Small intestine (tissue), 7 donors: ENCODE measurements at regions not wholly inside any gene's neighbourhood (a gene's known extent, or its start where the extent isn't known, plus 50 kb on each side); places are given as distances from the start of the nearest gene placed in this dataset.
A peak's percentile ranks its signal among the peaks of the same experiment; 100 is the strongest.

ENCODE experiments used
- DNase-seq, 2 donors: peaks; one replicate each; pipeline versions ENCODE4 v3.0.0 to v3.0.0-alpha.2; 2013
- FAIRE-seq: peaks from 2 replicates; lab custom pipeline; 2012; peaks lifted over from hg19 to GRCh38; lab: Jason Lieb, UNC
- H3K27ac ChIP-seq, 3 donors: one replicate each; pipeline ENCODE4 v1.5.1; 2013; ENCODE audit warnings: low read length in 2 of 3, mild to moderate bottlenecking in 2 of 3, control low read depth in 1 of 3, inconsistent platforms in 1 of 3, low read depth in 1 of 3, moderate library complexity in 1 of 3
- H3K27me3 ChIP-seq, 3 donors: one replicate each; pipeline ENCODE4 v1.6.1; 2013; ENCODE audit warnings: low read length in 3 of 3, inconsistent platforms in 1 of 3; ENCODE audit not compliant: control insufficient read depth in 3 of 3, insufficient read depth in 3 of 3
- H3K36me3 ChIP-seq, 3 donors: one replicate each; pipeline ENCODE4 v1.6.1; 2013; ENCODE audit warnings: low read length in 3 of 3, inconsistent platforms in 1 of 3, low read depth in 1 of 3, mild to moderate bottlenecking in 1 of 3, moderate library complexity in 1 of 3; ENCODE audit not compliant: control insufficient read depth in 3 of 3, insufficient read depth in 2 of 3
- H3K4me1 ChIP-seq, 3 donors: one replicate each; pipeline ENCODE4 v1.6.1; 2013; ENCODE audit warnings: low read length in 2 of 3, inconsistent platforms in 1 of 3, low read depth in 1 of 3, mild to moderate bottlenecking in 1 of 3, moderate library complexity in 1 of 3; ENCODE audit not compliant: control insufficient read depth in 3 of 3, insufficient read depth in 2 of 3
- H3K4me3 ChIP-seq, 3 donors: one replicate each; pipeline ENCODE4 v1.5.1; 2013; ENCODE audit warnings: low read length in 3 of 3, control low read depth in 1 of 3, inconsistent platforms in 1 of 3, low read depth in 1 of 3, mild to moderate bottlenecking in 1 of 3, moderate library complexity in 1 of 3
- H3K9me3 ChIP-seq, 2 donors: one replicate each; pipeline ENCODE4 v1.6.1; 2013; ENCODE audit warnings: low read depth in 1 of 2, low read length in 1 of 2; ENCODE audit not compliant: control insufficient read depth in 2 of 2, insufficient read depth in 1 of 2
- WGBS, 3 donors: extraction: QIAGEN DNeasy Blood & Tissue Kit; methylation state at CpG; one replicate each; pipeline ENCODE4 v1.1.7; 2013; 5-methylcytosine and 5-hydroxymethylcytosine counted together
- donor health status: healthy with polysubstance abuse.
- donor health status: control.
- donor health status: control.
- donor health status: Bipolar disorder and iron deficiency.
- donor health status: healthy.

DNA sequence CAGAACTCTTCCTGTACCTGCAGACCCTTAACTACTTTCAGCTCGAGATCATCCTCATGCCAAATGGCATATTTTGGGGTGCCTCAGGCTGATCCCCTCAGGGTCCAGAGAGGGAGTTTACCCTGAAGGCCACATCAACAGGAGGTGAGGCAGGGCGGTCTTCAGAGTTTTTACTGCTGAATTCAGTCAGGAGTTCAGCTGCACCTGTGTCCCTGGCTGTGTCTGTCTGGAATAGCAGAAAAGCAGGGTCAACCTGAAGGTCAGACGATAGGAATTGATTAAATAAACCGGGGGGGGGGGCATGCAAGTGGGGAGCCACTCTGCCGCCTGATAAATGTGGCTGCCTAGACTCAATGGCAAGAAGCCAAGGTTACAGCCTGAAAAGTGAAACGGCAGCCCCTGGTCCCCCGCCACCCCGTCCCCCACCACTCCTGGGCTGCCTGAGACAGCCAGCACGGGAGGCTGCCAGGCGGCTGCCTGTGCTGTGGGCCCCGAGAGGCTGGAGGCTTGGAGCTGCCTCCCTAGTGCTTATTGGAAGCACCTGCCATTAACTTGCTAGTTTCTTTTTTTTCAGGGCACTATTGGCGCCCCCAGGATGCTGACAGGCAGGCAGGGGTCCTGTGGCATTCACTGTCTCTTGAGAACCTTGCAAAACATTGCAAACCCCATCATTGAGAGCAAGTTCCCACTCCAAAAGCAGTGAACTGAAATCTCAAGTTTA lies 182.7 kb upstream of the PPP1R26 start:
- WGBS, 3 donors, result 34 to 50% (median 37%) methylated on average over 7 to 12 of the region's 12 CpGs
- Histone ChIP-seq H3K4me1 (no peaks in the 10 kb centered on the region), H3K9me3 (no peaks in the 10 kb centered on the region), H3K4me3 (no peak overlapping the region), H3K27me3 (peaks cover 0 to 14% (median 0%) of the 10 kb centered on the region in 3 donors), H3K36me3 (no peaks in the 10 kb centered on the region), H3K27ac (no peak overlapping the region)
- no peak for DNase-seq
- no peak for FAIRE-seq

DNA sequence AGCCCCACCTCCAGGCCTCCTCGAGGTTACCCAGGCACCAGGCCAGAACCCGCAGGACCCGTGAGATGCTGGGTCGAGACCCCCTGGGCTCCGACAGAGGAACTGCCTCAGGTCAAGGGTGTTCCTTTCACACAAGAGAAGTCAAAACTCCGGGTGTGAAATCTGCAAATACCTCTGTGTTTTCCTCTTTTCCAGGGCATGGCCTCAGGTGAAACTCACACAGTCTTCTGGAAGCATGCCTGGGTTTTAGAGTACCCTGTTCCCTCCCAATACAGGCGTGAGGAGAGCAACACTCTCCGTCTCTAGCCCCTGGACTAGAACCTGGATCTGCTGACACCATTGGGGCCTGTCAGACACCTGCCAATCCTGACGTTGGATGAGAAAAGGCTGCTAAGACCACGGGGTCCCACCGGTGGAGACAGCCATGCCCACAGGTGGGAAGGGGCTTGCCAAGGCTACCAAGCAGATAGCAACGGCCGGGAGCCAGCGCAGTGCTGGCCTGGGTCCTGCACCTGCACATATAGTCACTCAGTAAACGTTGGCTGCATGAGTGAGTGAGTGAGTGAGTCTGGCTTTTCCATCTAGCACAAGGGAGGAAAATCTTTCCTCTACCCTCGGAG lies 182.0 kb upstream of the PPP1R26 start:
- Histone ChIP-seq H3K36me3 (no peaks in the 10 kb centered on the region), H3K4me1 (no peaks in the 10 kb centered on the region), H3K27ac (no peak overlapping the region), H3K4me3 (no peak overlapping the region), H3K27me3 (peaks cover 0 to 17% (median 0%) of the 10 kb centered on the region in 3 donors), H3K9me3 (no peaks in the 10 kb centered on the region)
- no peak for FAIRE-seq
- no peak for DNase-seq
- 55 to 62% (median 57%) methylated on average over 16 of the region's 16 CpGs for WGBS, 3 donors

DNA sequence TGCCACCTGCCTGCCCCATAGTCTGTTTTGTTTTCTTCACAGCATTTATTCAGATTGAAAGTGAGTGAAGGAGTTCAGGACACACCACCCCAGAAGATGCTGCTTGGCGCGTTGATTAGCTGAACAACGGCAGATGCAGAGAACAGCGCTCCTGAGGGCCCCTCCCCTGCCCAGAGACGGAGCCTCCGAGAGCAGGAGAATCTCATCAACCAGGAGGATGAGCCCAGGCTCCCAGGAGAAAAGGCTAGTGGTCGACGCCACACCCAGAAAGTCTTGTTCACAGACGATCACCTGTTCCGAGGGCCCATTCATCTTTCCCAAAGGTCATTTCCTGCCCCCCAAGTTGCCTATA lies 180.4 kb upstream of the PPP1R26 start:
- no peak overlapping the region for H3K27ac ChIP-seq
- H3K9me3 ChIP-seq, result no peaks in the 10 kb centered on the region
- no peaks in the 10 kb centered on the region for H3K36me3 ChIP-seq
- H3K4me1 ChIP-seq, result no peaks in the 10 kb centered on the region
- FAIRE-seq (no peak), DNase-seq (no peak)
- peaks cover 0 to 17% (median 0%) of the 10 kb centered on the region in 3 donors for H3K27me3 ChIP-seq
- 29 to 65% (median 52%) methylated on average over 9 to 10 of the region's 10 CpGs for WGBS, 3 donors
- no peak overlapping the region for H3K4me3 ChIP-seq

DNA sequence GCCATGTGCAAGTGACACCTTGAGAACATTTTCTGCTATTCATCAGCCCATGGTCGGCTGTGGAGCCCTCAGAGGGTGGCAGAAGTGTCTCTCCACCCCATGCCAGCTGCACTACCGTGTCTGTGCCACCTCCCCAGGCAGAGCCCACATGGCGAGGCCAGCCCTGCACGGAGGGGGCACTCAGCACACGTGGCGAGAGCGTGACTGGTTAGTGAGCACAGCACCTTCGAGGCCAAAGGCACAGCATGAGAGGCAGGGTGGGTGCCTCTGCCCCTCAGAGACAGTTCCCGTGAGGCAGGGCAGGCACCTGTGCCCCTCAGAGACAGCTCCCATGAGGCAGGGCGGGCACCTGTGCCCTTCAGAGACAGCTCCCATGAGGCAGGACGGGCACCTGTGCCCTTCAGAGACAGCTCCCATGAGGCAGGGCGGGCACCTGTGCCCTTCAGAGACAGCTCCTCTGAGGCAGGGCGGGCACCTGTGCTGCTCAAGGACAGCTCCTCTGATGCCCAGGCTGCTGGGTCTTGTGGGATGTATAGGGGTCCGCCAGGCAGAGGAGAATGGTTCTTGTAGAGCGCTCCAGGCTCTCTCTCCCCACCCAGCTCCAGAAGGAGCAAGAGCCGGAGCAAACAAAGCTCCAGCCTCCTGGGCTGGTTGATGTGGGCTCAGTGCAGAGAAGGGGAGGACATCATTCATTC lies 179.8 kb upstream of the PPP1R26 start:
- H3K36me3 ChIP-seq, result no peaks in the 10 kb centered on the region
- DNase-seq, result no peak
- no peak overlapping the region for H3K4me3 ChIP-seq
- no peaks in the 10 kb centered on the region for H3K4me1 ChIP-seq
- no peaks in the 10 kb centered on the region for H3K9me3 ChIP-seq
- peaks cover 0 to 17% (median 0%) of the 10 kb centered on the region in 3 donors for H3K27me3 ChIP-seq
- FAIRE-seq, result no peak
- H3K27ac ChIP-seq, result no peak overlapping the region
- WGBS, 3 donors, result 34 to 76% (median 48%) methylated on average over 16 of the region's 16 CpGs

DNA sequence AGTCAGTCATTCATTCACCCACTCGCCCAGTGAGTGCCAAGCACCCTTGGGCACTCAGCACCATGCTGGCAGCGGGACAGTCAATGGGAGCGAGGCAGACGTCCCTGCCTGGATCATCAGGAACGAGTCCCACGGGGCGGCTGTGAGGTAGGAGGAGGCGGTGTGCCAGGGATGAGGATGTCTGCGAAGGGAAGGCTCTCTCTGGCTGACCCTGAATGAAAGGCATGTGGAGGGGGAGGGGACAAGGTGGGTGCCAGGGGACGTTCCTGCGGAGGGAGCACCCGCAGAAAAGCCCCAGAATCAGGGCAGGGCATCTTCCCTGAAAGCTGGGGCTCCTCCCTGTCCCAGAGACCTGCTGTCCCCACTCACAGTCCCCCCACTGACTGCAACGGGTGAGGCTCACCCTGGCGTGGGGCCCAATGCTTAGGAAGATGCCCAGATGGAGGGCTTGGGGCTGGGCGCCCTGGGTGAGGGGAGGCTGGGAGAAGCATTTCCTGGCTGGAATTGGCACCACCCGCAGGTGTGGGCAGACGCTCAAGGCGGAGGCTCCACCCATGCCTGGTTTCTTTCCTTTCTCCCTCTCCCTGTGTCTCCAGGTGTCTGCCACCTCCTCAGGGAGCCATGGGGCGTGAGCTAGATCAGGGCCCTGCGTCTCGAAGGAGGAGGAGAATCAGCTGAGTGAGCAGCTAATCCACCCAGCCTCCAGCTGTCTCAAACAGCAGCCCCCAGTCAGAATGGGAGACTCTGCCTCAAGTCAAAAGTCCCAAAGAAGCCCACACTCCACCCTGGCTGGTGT lies 179.0 kb upstream of the PPP1R26 start:
- Histone ChIP-seq H3K36me3 (no peaks in the 10 kb centered on the region), H3K9me3 (no peaks in the 10 kb centered on the region), H3K4me1 (no peaks in the 10 kb centered on the region), H3K27ac (no peak overlapping the region), H3K27me3 (peaks cover 0 to 17% (median 0%) of the 10 kb centered on the region in 3 donors), H3K4me3 (no peak overlapping the region)
- DNase-seq, result peak; percentile 5 to 18
- 18 to 49% (median 28%) methylated on average over 21 of the region's 21 CpGs for WGBS, 3 donors
- FAIRE-seq, result no peak

- no peak for FAIRE-seq
- H3K4me1 ChIP-seq, result no peaks in the 10 kb centered on the region
- 50 to 64% (median 52%) methylated on average over 35 to 40 of the region's 40 CpGs for WGBS, 3 donors
- no peak overlapping the region for H3K4me3 ChIP-seq
- no peaks in the 10 kb centered on the region for H3K36me3 ChIP-seq
- H3K27ac ChIP-seq, result no peak overlapping the region
- peaks cover 0 to 17% (median 0%) of the 10 kb centered on the region in 3 donors for H3K27me3 ChIP-seq
- no peak for DNase-seq
- no peaks in the 10 kb centered on the region for H3K9me3 ChIP-seq
Measured at GRCh38 chr9:135301271-135302263, 178.0 kb upstream of the PPP1R26 start.

GRCh38 chr9:135302329-135303279 lies 177.0 kb upstream of the PPP1R26 start:
- FAIRE-seq (no peak), DNase-seq (no peak)
- Histone ChIP-seq H3K4me3 (no peak overlapping the region), H3K27me3 (peaks cover 0 to 17% (median 0%) of the 10 kb centered on the region in 3 donors), H3K4me1 (no peaks in the 10 kb centered on the region), H3K27ac (no peak overlapping the region), H3K36me3 (no peaks in the 10 kb centered on the region), H3K9me3 (no peaks in the 10 kb centered on the region)
- WGBS, 3 donors, result 59 to 80% (median 70%) methylated on average over 28 of the region's 28 CpGs
